MM.1S (cell line): ENCODE measurements at regions not wholly inside any gene's neighbourhood (a gene's known extent, or its start where the extent isn't known, plus 50 kb on each side); places are given as distances from the start of the nearest gene placed in this dataset.

Experiments used
- DNase-seq: peaks from one replicate; pipeline ENCODE4 v3.0.0-alpha.2; 2015
- H2AFZ ChIP-seq: fragments of 300-600 bp; sonication (generic); 2 replicates; pipeline ENCODE4 v1.6.0; 2016; ENCODE audit warnings: antibody characterized with exemption, low read length
- H3F3A ChIP-seq: fragments of 300-600 bp; sonication (generic); 2 replicates; pipeline ENCODE4 v1.6.1; 2016; ENCODE audit warnings: mild to moderate bottlenecking, antibody characterized with exemption, low read length, moderate library complexity, mixed read lengths; ENCODE audit not compliant: insufficient read depth
- H3K27ac ChIP-seq: fragments of 300-600 bp; sonication (generic); 2 replicates; pipeline ENCODE4 v1.5.1; 2016; ENCODE audit warnings: mild to moderate bottlenecking, low read length
- H3K27me3 ChIP-seq: fragments of 300-600 bp; sonication (generic); replicated peaks from 2 replicates; pipeline ENCODE4 v1.6.0; 2016; ENCODE audit warnings: low read length; ENCODE audit not compliant: insufficient read depth
- H3K36me3 ChIP-seq: fragments of 300-600 bp; sonication (generic); replicated peaks from 2 replicates; pipeline ENCODE4 v1.6.1; 2016; ENCODE audit warnings: mild to moderate bottlenecking, low read length, mixed read lengths; ENCODE audit not compliant: insufficient read depth
- H3K4me1 ChIP-seq: fragments of 300-600 bp; sonication (generic); 2 replicates; pipeline ENCODE4 v1.6.1; 2016; ENCODE audit warnings: low read length, mixed read lengths
- H3K4me2 ChIP-seq: fragments of 300-600 bp; sonication (generic); 2 replicates; pipeline ENCODE4 v1.6.0; 2016; ENCODE audit warnings: low read depth, low read length
- H3K4me3 ChIP-seq: fragments of 300-600 bp; sonication (generic); 2 replicates; pipeline ENCODE4 v1.5.1; 2016; ENCODE audit warnings: low read length, mixed read lengths
- H3K79me2 ChIP-seq: fragments of 300-600 bp; sonication (generic); 2 replicates; pipeline ENCODE4 v1.6.1; 2016; ENCODE audit warnings: mixed run types, low read length, mixed read lengths
- H3K9ac ChIP-seq: fragments of 300-600 bp; sonication (generic); 2 replicates; pipeline ENCODE4 v1.6.1; 2016; ENCODE audit warnings: low read length, mixed read lengths
- H3K9me2 ChIP-seq: fragments of 300-600 bp; sonication (generic); replicated peaks from 2 replicates; pipeline ENCODE4 v1.6.1; 2016; ENCODE audit warnings: mild to moderate bottlenecking, low read length, mixed read lengths; ENCODE audit not compliant: insufficient read depth
- H3K9me3 ChIP-seq: fragments of 300-600 bp; sonication (generic); replicated peaks from 2 replicates; pipeline ENCODE4 v1.6.1; 2016; ENCODE audit warnings: mild to moderate bottlenecking, low read length, mixed read lengths; ENCODE audit not compliant: insufficient read depth
- H4K20me1 ChIP-seq: fragments of 300-600 bp; sonication (generic); 2 replicates; pipeline ENCODE4 v1.6.1; 2016; ENCODE audit warnings: mild to moderate bottlenecking, low read length, moderate library complexity, mixed read lengths; ENCODE audit not compliant: insufficient read depth
- EZH2 ChIP-seq: fragments of 300-600 bp; sonication (generic); optimal IDR thresholded peaks from 2 replicates; pipeline ENCODE3; 2017; ENCODE audit warnings: low read depth, mild to moderate bottlenecking, antibody characterized with exemption, low read length, mixed read lengths
- EZH2phosphoT487 ChIP-seq: fragments of 300-600 bp; sonication (generic); IDR thresholded peaks from 2 replicates; pipeline ENCODE4 v1.6.1; 2018; ENCODE audit warnings: antibody characterized with exemption, low read length
- TF ChIP-seq, protein P1 (sequence below): fragments of 300-600 bp; sonication (generic); IDR thresholded peaks from 2 replicates; pipeline ENCODE4 v1.5.1; 2016; ENCODE audit warnings: antibody characterized with exemption, low read length, mixed read lengths

GRCh38 chr5:175252234-175252805, 191.7 kb downstream of the DRD1 start:
- no peaks in the 10 kb centered on the region for H3K4me1 ChIP-seq
- DNase-seq: no peak
- H3F3A ChIP-seq: no peaks in the 10 kb centered on the region
- H3K9me2 ChIP-seq: no peaks in the 10 kb centered on the region
- no peak overlapping the region for H3K9ac ChIP-seq
- H3K36me3 ChIP-seq: no peaks in the 10 kb centered on the region
- no peak overlapping the region for H3K27ac ChIP-seq
- H3K9me3 ChIP-seq: no peaks in the 10 kb centered on the region
- H3K4me3 ChIP-seq: no peak overlapping the region
- H3K27me3 ChIP-seq: no peaks in the 10 kb centered on the region
- no peak overlapping the region for H3K4me2 ChIP-seq
- no peak overlapping the region for H2AFZ ChIP-seq
- H3K79me2 ChIP-seq: no peaks in the 10 kb centered on the region
- TF ChIP-seq EZH2: no peak
- TF ChIP-seq, protein P1, sequence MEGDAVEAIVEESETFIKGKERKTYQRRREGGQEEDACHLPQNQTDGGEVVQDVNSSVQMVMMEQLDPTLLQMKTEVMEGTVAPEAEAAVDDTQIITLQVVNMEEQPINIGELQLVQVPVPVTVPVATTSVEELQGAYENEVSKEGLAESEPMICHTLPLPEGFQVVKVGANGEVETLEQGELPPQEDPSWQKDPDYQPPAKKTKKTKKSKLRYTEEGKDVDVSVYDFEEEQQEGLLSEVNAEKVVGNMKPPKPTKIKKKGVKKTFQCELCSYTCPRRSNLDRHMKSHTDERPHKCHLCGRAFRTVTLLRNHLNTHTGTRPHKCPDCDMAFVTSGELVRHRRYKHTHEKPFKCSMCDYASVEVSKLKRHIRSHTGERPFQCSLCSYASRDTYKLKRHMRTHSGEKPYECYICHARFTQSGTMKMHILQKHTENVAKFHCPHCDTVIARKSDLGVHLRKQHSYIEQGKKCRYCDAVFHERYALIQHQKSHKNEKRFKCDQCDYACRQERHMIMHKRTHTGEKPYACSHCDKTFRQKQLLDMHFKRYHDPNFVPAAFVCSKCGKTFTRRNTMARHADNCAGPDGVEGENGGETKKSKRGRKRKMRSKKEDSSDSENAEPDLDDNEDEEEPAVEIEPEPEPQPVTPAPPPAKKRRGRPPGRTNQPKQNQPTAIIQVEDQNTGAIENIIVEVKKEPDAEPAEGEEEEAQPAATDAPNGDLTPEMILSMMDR: no peak
- no peaks in the 10 kb centered on the region for H4K20me1 ChIP-seq

DNA sequence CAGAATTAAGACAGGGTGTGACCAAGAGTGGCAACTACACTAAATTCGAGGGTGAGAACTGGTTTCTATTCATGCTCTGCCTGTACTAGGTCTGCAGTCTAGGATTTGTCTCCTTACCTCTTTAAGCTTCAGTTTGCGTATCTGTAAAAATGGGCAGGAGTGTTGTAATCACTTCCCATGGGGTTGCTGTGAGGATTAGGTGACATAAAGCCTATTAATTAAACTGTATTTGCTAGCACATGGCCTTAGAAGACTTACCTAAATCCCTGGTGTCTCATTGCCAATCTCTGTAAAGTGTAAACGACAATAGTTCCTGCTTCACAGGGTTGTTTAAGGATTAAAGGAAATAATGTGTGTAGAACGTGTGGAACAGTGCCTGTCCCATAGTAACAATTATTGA, 193.6 kb downstream of the DRD1 start:
- Histone ChIP-seq H3K9me3 (no peaks in the 10 kb centered on the region), H3K9ac (no peak overlapping the region), H3K27me3 (no peaks in the 10 kb centered on the region), H3K4me1 (no peaks in the 10 kb centered on the region), H3K27ac (no peak overlapping the region), H3K9me2 (no peaks in the 10 kb centered on the region), H3K4me2 (no peak overlapping the region), H3K79me2 (no peaks in the 10 kb centered on the region), H3K4me3 (no peak overlapping the region), H3K36me3 (no peaks in the 10 kb centered on the region), H3F3A (no peaks in the 10 kb centered on the region), H4K20me1 (no peaks in the 10 kb centered on the region), H2AFZ (no peak overlapping the region)
- TF ChIP-seq EZH2phosphoT487 (no peak), EZH2 (no peak)
- TF ChIP-seq, protein P1: no peak
- no peak for DNase-seq

DNA sequence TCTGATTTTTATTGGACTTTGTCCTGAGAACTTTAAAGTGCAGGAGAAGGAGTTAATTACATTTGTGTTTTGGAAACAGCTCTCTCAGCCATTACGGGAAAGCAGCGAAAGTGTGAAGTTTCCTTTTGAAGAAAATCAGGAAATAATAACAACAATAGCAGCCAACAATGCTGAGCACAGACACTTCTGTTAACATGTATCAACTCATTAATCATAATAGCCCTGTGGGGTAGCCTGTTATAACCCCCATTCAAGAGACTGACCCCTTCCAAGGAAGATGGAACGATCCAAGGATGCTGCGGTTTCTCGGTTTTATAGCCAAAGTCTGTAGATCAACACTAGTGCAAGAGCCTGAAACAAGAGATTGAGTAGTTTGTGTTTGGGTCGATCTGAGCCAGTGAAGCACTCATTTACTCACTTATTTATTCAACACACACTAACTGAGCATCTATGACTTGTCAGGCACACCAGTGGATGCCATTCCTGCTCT, 195.5 kb downstream of the DRD1 start:
- no peak for DNase-seq
- no peak overlapping the region for H2AFZ ChIP-seq

More for the DNA sequence above, 195.5 kb downstream of the DRD1 start:
- no peak overlapping the region for H3K27ac ChIP-seq
- no peaks in the 10 kb centered on the region for H3K9me2 ChIP-seq
- no peak overlapping the region for H3K4me3 ChIP-seq
- no peaks in the 10 kb centered on the region for H3K36me3 ChIP-seq
- H3K4me2 ChIP-seq: no peak overlapping the region
- H3K9me3 ChIP-seq: no peaks in the 10 kb centered on the region
- H3F3A ChIP-seq: no peaks in the 10 kb centered on the region
- TF ChIP-seq, protein P1: no peak
- TF ChIP-seq EZH2 (no peak), EZH2phosphoT487 (no peak)
- no peak overlapping the region for H3K9ac ChIP-seq
- H3K27me3 ChIP-seq: no peaks in the 10 kb centered on the region
- no peaks in the 10 kb centered on the region for H4K20me1 ChIP-seq
- H3K4me1 ChIP-seq: no peaks in the 10 kb centered on the region
- H3K79me2 ChIP-seq: no peaks in the 10 kb centered on the region
